NCI-H1694 (cell line): ENCODE measurements at regions not wholly inside any gene's neighbourhood (a gene's known extent, or its start where the extent isn't known, plus 50 kb on each side); places are given as distances from the start of the nearest gene placed in this dataset.
"Not testable (repeated sequence)": the region's sequence is repeated elsewhere in the genome, so short reads cannot be mapped to it uniquely, and the experiment has no call there.

Experiments
- DNase-seq: peaks from one replicate; lab custom pipeline; 2025; lab: John Stamatoyannopoulos, UW

- DNase-seq = not testable (repeated sequence)
Measured at GRCh38 chr16:70014915-70015314, 63.8 kb downstream of the CLEC18A start.

GRCh38 chr16:70016751-70017150, 65.6 kb downstream of the CLEC18A start:
- DNase-seq = not testable (repeated sequence)

- peak; percentile 38 for DNase-seq
Measured at GRCh38 chr16:70018254-70018653, 67.1 kb downstream of the CLEC18A start.

- DNase-seq = peak; percentile 2
Measured at GRCh38 chr16:70023207-70023606, 72.1 kb downstream of the CLEC18A start.

- not testable (repeated sequence) for DNase-seq
Measured at GRCh38 chr16:70023956-70024355, 72.8 kb downstream of the CLEC18A start.

GRCh38 chr16:70026165-70026854, 75.2 kb downstream of the CLEC18A start:
- not testable (repeated sequence) for DNase-seq

GRCh38 chr16:70032906-70033305, 81.2 kb upstream of the PDPR start:
- DNase-seq = not testable (repeated sequence)

- DNase-seq = not testable (repeated sequence)
Measured at GRCh38 chr16:70037913-70038312, 76.2 kb upstream of the PDPR start.

GRCh38 chr16:70040554-70040953, 73.6 kb upstream of the PDPR start:
- DNase-seq = not testable (repeated sequence)

GRCh38 chr16:70043538-70044067, 70.5 kb upstream of the PDPR start:
- DNase-seq = not testable (repeated sequence)

- DNase-seq = not testable (repeated sequence)
Measured at GRCh38 chr16:70046560-70046959, 67.6 kb upstream of the PDPR start.

GRCh38 chr16:70048083-70048482, 66.0 kb upstream of the PDPR start:
- not testable (repeated sequence) for DNase-seq

GRCh38 chr16:70058056-70058455, 56.1 kb upstream of the PDPR start:
- DNase-seq = not testable (repeated sequence)

GRCh38 chr16:70059429-70059828, 54.7 kb upstream of the PDPR start:
- DNase-seq = not testable (repeated sequence)

GRCh38 chr16:70060521-70061027, 53.6 kb upstream of the PDPR start:
- not testable (repeated sequence) for DNase-seq

- not testable (repeated sequence) for DNase-seq
Measured at GRCh38 chr16:70061671-70062218, 52.4 kb upstream of the PDPR start.

GRCh38 chr16:70062947-70063346, 51.2 kb upstream of the PDPR start:
- not testable (repeated sequence) for DNase-seq
